Karpas-422 (cell line): ENCODE measurements at regions not wholly inside any gene's neighbourhood (a gene's known extent, or its start where the extent isn't known, plus 50 kb on each side); places are given as distances from the start of the nearest gene placed in this dataset.

Experiments used
- DNase-seq: peaks from one replicate; pipeline ENCODE4 v3.0.0-alpha.2; 2015
- H2AFZ ChIP-seq: fragments of 200-600 bp; sonication (generic); 2 replicates; pipeline ENCODE4 v1.6.1; 2014; ENCODE audit warnings: antibody characterized with exemption, low read length, mixed read lengths
- H3K27ac ChIP-seq: fragments of 200-600 bp; sonication (generic); 2 replicates; pipeline ENCODE4 v1.5.1; 2014; ENCODE audit warnings: mild to moderate bottlenecking, low read length, moderate library complexity
- H3K27me3 ChIP-seq: fragments of 200-600 bp; sonication (generic); 2 replicates; pipeline ENCODE4 v1.6.1; 2014; ENCODE audit warnings: low read length, mixed read lengths
- H3K36me3 ChIP-seq: fragments of 200-600 bp; sonication (generic); 2 replicates; pipeline ENCODE4 v1.6.1; 2014; ENCODE audit warnings: low read length, mixed read lengths; ENCODE audit not compliant: insufficient read depth
- H3K4me1 ChIP-seq: fragments of 200-600 bp; sonication (generic); 2 replicates; pipeline ENCODE4 v1.6.1; 2014; ENCODE audit warnings: mild to moderate bottlenecking, low read length, mixed read lengths
- H3K4me2 ChIP-seq: fragments of 200-600 bp; sonication (generic); 2 replicates; pipeline ENCODE4 v1.6.1; 2014; ENCODE audit warnings: low read length, low read depth, mild to moderate bottlenecking; ENCODE audit not compliant: poor library complexity, severe bottlenecking
- H3K4me3 ChIP-seq: fragments of 200-600 bp; sonication (generic); 2 replicates; pipeline ENCODE4 v1.5.1; 2014; ENCODE audit warnings: mild to moderate bottlenecking, antibody characterized with exemption, low read length, mixed read lengths
- H3K79me2 ChIP-seq: fragments of 200-600 bp; sonication (generic); 2 replicates; pipeline ENCODE4 v1.6.1; 2014; ENCODE audit warnings: mild to moderate bottlenecking, low read length, mixed read lengths
- H3K9ac ChIP-seq: fragments of 200-600 bp; sonication (generic); 2 replicates; pipeline ENCODE4 v1.6.0; 2014; ENCODE audit warnings: low read length
- H3K9me2 ChIP-seq: fragments of 200-600 bp; sonication (generic), shearing (Covaris generic); replicated peaks from 2 replicates; pipeline ENCODE4 v1.6.0; 2014; ENCODE audit warnings: mild to moderate bottlenecking, low read length, moderate library complexity; ENCODE audit not compliant: insufficient read depth
- H3K9me3 ChIP-seq: fragments of 300-700, 200-600 bp; sonication (generic); 2 replicates; pipeline ENCODE4 v1.6.1; 2014; ENCODE audit warnings: low read length, mixed read lengths
- H4K20me1 ChIP-seq: fragments of 200-600 bp; sonication (generic); 2 replicates; pipeline ENCODE4 v1.6.1; 2014; ENCODE audit warnings: mild to moderate bottlenecking, antibody characterized with exemption, low read length, low read depth; ENCODE audit not compliant: insufficient read depth

DNA sequence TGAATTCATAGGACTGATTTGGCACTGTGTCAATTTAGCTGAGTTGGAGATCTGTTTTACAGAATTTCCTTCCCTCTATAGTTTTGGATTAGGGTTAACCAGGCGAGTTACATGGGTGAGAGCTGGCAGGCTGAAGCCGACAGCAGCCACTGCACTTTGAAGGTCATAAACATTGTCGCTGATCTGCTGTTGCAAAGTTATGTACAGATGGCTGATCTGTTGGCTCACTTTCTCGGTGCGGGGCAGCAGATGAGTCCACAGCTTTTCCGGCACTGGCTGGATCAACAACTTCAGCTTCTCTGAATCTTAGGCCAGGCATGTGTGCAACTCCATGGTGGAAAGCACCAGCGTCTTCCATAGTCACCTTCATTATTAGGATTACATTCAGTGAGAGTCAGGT is 173.7 kb downstream of the GPAT3 start:
- Histone ChIP-seq H3K9me2 (no peaks in the 10 kb centered on the region), H3K4me2 (no peak overlapping the region)

GRCh38 chr4:83708500-83709175 is 172.7 kb downstream of the GPAT3 start:
- Histone ChIP-seq H2AFZ (no peak overlapping the region), H3K4me2 (no peak overlapping the region), H3K9me2 (no peaks in the 10 kb centered on the region), H3K9me3 (no peaks in the 10 kb centered on the region), H3K27ac (no peak overlapping the region), H3K9ac (no peak overlapping the region), H4K20me1 (no peaks in the 10 kb centered on the region), H3K36me3 (no peaks in the 10 kb centered on the region), H3K79me2 (no peaks in the 10 kb centered on the region), H3K4me3 (no peak overlapping the region), H3K4me1 (no peaks in the 10 kb centered on the region), H3K27me3 (no peaks in the 10 kb centered on the region)
- no peak for DNase-seq

More for the DNA sequence above, 173.7 kb downstream of the GPAT3 start:
- Histone ChIP-seq H3K27me3 (no peaks in the 10 kb centered on the region), H3K9me3 (no peaks in the 10 kb centered on the region), H3K9ac (no peak overlapping the region), H3K79me2 (no peaks in the 10 kb centered on the region), H3K36me3 (no peaks in the 10 kb centered on the region), H3K4me1 (no peaks in the 10 kb centered on the region), H3K27ac (no peak overlapping the region), H3K4me3 (no peak overlapping the region), H2AFZ (no peak overlapping the region), H4K20me1 (no peaks in the 10 kb centered on the region)
- DNase-seq = no peak

GRCh38 chr4:83704786-83705185 is 168.9 kb downstream of the GPAT3 start:
- H3K36me3 ChIP-seq = no peaks in the 10 kb centered on the region
- no peak overlapping the region for H2AFZ ChIP-seq
- H3K4me1 ChIP-seq = no peaks in the 10 kb centered on the region
- no peak overlapping the region for H3K9ac ChIP-seq
- H3K27ac ChIP-seq = no peak overlapping the region
- no peaks in the 10 kb centered on the region for H3K9me3 ChIP-seq
- H4K20me1 ChIP-seq = no peaks in the 10 kb centered on the region
- H3K9me2 ChIP-seq = no peaks in the 10 kb centered on the region
- H3K4me2 ChIP-seq = no peak overlapping the region
- no peaks in the 10 kb centered on the region for H3K27me3 ChIP-seq
- no peaks in the 10 kb centered on the region for H3K79me2 ChIP-seq
- H3K4me3 ChIP-seq = no peak overlapping the region
- no peak for DNase-seq

GRCh38 chr4:83703752-83704151 is 167.8 kb downstream of the GPAT3 start:
- H3K4me1 ChIP-seq = no peaks in the 10 kb centered on the region
- H3K79me2 ChIP-seq = no peaks in the 10 kb centered on the region
- H3K4me2 ChIP-seq = no peak overlapping the region
- H2AFZ ChIP-seq = no peak overlapping the region
- H3K9ac ChIP-seq = no peak overlapping the region
- no peaks in the 10 kb centered on the region for H3K27me3 ChIP-seq
- H3K27ac ChIP-seq = no peak overlapping the region
- DNase-seq = no peak
- no peaks in the 10 kb centered on the region for H3K36me3 ChIP-seq
- no peaks in the 10 kb centered on the region for H4K20me1 ChIP-seq
- H3K9me3 ChIP-seq = no peaks in the 10 kb centered on the region
- H3K4me3 ChIP-seq = no peak overlapping the region
- H3K9me2 ChIP-seq = no peaks in the 10 kb centered on the region

- no peaks in the 10 kb centered on the region for H4K20me1 ChIP-seq
- H2AFZ ChIP-seq = no peak overlapping the region
- H3K79me2 ChIP-seq = no peaks in the 10 kb centered on the region
- no peaks in the 10 kb centered on the region for H3K9me3 ChIP-seq
- H3K36me3 ChIP-seq = no peaks in the 10 kb centered on the region
- H3K4me3 ChIP-seq = no peak overlapping the region
- H3K4me1 ChIP-seq = no peaks in the 10 kb centered on the region
- H3K9ac ChIP-seq = no peak overlapping the region
- no peaks in the 10 kb centered on the region for H3K27me3 ChIP-seq
- no peaks in the 10 kb centered on the region for H3K9me2 ChIP-seq
- no peak overlapping the region for H3K4me2 ChIP-seq
- H3K27ac ChIP-seq = no peak overlapping the region
- no peak for DNase-seq
Observed at GRCh38 chr4:83701041-83701440, 165.1 kb downstream of the GPAT3 start.

DNA sequence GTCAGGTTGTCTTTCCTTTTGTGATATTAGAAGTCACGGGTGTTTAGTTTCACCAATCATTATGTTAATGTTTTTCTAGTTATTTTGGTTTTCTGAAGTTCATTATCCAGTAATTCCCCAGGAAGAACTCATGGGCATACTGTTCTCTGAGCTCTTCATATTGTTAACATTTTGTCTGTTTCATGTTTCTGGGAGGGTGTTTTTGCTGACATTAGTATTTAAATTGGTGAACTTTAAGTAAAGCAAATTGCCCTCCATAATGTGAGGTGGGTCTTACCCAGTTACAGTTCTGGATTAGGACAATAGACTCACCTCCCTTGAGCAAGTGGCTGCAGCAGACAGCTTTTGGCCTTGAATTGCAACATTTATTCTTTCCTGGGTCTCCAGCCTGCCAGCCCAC is 163.4 kb downstream of the GPAT3 start:
- H3K4me3 ChIP-seq = no peak overlapping the region
- H3K27me3 ChIP-seq = no peaks in the 10 kb centered on the region
- no peaks in the 10 kb centered on the region for H3K4me1 ChIP-seq
- no peak overlapping the region for H3K4me2 ChIP-seq
- H3K9me3 ChIP-seq = no peaks in the 10 kb centered on the region
- H3K79me2 ChIP-seq = no peaks in the 10 kb centered on the region
- no peaks in the 10 kb centered on the region for H4K20me1 ChIP-seq
- H3K9ac ChIP-seq = no peak overlapping the region
- H2AFZ ChIP-seq = no peak overlapping the region
- H3K27ac ChIP-seq = no peak overlapping the region
- DNase-seq = no peak
- no peaks in the 10 kb centered on the region for H3K36me3 ChIP-seq
- no peaks in the 10 kb centered on the region for H3K9me2 ChIP-seq

- H3K36me3 ChIP-seq = no peaks in the 10 kb centered on the region
- no peak for DNase-seq
- no peaks in the 10 kb centered on the region for H3K9me3 ChIP-seq
- H3K4me3 ChIP-seq = no peak overlapping the region
- no peak overlapping the region for H3K27ac ChIP-seq
- no peaks in the 10 kb centered on the region for H3K4me1 ChIP-seq
- no peaks in the 10 kb centered on the region for H3K79me2 ChIP-seq
- no peaks in the 10 kb centered on the region for H3K9me2 ChIP-seq
- H3K9ac ChIP-seq = no peak overlapping the region
- H3K27me3 ChIP-seq = no peaks in the 10 kb centered on the region
- no peak overlapping the region for H2AFZ ChIP-seq
- no peaks in the 10 kb centered on the region for H4K20me1 ChIP-seq
- no peak overlapping the region for H3K4me2 ChIP-seq
Observed at GRCh38 chr4:83692028-83692427, 156.1 kb downstream of the GPAT3 start.

GRCh38 chr4:83686166-83686565 is 150.3 kb downstream of the GPAT3 start:
- Histone ChIP-seq H3K4me2 (no peak overlapping the region), H3K4me3 (no peak overlapping the region), H3K9me2 (no peaks in the 10 kb centered on the region), H3K36me3 (no peaks in the 10 kb centered on the region), H3K4me1 (no peaks in the 10 kb centered on the region), H4K20me1 (no peaks in the 10 kb centered on the region), H3K27ac (no peak overlapping the region), H3K9ac (no peak overlapping the region), H2AFZ (no peak overlapping the region), H3K9me3 (no peaks in the 10 kb centered on the region), H3K79me2 (no peaks in the 10 kb centered on the region), H3K27me3 (no peaks in the 10 kb centered on the region)
- DNase-seq = no peak

DNA sequence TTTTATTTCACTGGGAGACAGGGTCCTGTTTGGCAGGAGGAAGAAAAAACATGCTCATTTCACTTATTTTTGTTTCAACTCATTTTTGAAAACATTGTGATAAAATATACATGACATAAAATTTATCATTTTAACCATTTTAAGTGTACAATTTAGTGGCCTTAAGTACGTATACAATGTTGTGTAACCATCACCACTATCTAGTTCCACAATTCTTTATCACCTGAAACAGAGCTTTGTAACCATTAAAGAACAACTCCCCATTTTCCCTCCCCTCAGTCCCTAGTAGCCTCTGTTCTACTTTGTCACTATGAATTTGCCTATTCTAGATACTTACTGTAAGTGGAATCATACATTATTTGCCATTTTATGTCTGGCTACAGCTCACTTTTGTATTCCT is 143.8 kb downstream of the GPAT3 start:
- no peak overlapping the region for H3K27ac ChIP-seq
- no peaks in the 10 kb centered on the region for H3K27me3 ChIP-seq
- no peaks in the 10 kb centered on the region for H3K9me2 ChIP-seq
- H3K4me3 ChIP-seq = no peak overlapping the region
- DNase-seq = no peak
- H3K36me3 ChIP-seq = no peaks in the 10 kb centered on the region
- H3K4me1 ChIP-seq = no peaks in the 10 kb centered on the region
- H3K4me2 ChIP-seq = no peak overlapping the region
- no peaks in the 10 kb centered on the region for H4K20me1 ChIP-seq
- no peak overlapping the region for H3K9ac ChIP-seq
- H3K9me3 ChIP-seq = no peaks in the 10 kb centered on the region
- H3K79me2 ChIP-seq = no peaks in the 10 kb centered on the region
- no peak overlapping the region for H2AFZ ChIP-seq
